Brain microvascular endothelial cell (primary cell): ENCODE measurements at regions not wholly inside any gene's neighbourhood (a gene's known extent, or its start where the extent isn't known, plus 50 kb on each side); places are given as distances from the start of the nearest gene placed in this dataset.
"Not testable (repeated sequence)": the region's sequence is repeated elsewhere in the genome, so short reads cannot be mapped to it uniquely, and the experiment has no call there.

Experiments
- DNase-seq: peaks from one replicate; pipeline ENCODE4 v3.0.0-alpha.2; 2020
- H3K27ac ChIP-seq: fragments of 250-450 bp; sonication (Bioruptor Pico); 2 replicates; pipeline ENCODE4 v1.5.1; 2020; ENCODE audit warnings: mild to moderate bottlenecking, moderate library complexity
- H3K27me3 ChIP-seq: fragments of 250-450 bp; sonication (Bioruptor Pico); replicated peaks from 2 replicates; pipeline ENCODE4 v1.5.1; 2020; ENCODE audit warnings: mild to moderate bottlenecking
- H3K36me3 ChIP-seq: fragments of 250-450 bp; sonication (Bioruptor Pico); replicated peaks from 2 replicates; pipeline ENCODE4 v1.5.1; 2020; ENCODE audit warnings: mild to moderate bottlenecking
- H3K4me3 ChIP-seq: 2 replicates; pipeline ENCODE4 v1.5.1; 2011; ENCODE audit warnings: low read depth, mild to moderate bottlenecking, control low read depth, low read length, moderate library complexity
- in situ Hi-C: cut with HindIII; loops from 2 replicates; pipeline ENCODE4 v1.10.0; 2017; ENCODE audit warnings: low sequenced_read_pairs, low pct_ligation_motif_present
- TF ChIP-seq, protein P1 (sequence below): IDR thresholded peaks from 2 replicates; pipeline ENCODE4 v1.5.1; 2011; ENCODE audit warnings: low read depth, mild to moderate bottlenecking, moderate library complexity, low read length, control low read depth, inconsistent platforms; ENCODE audit errors: missing control alignments

DNA sequence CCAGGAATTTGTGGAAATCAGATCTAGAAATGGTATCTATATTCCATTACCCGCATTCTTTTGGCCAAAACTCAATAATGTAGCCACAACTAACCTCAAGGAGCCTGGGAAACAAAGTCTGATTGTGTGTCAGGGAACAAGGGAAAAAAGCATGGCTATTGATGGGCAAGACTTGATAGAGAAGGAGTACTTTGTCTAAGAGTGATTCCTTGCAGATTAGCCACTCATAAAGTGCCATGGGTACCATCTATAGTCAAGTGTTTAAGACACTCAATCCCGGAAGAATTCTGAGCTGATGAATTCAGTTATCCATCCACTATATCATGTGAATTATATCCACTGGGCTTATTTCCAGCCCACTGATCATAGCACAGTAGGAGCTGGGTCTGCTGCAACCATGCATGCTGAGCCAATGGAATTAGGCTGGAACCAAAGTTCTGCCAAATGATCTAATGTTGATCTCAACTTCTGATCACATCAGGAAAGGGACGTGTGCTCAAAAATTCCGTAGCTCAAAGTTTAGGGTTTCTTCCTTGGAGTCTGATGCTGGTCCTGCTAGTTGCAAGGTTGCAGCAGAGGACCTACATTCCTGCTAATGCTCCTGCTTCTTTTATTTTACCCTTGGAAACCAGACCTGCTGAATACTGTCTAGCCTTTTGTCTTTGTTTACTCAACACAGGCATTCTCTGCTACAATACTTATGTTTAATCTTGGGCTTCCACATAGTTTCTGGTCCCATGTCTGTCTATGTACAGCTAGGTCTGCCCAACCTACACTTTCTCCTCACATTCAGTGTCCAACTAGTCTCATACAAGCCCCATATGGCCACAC is 629.7 kb downstream of the IRS1 start:
- in situ Hi-C loops: no loop called here
- TF ChIP-seq, protein P1, sequence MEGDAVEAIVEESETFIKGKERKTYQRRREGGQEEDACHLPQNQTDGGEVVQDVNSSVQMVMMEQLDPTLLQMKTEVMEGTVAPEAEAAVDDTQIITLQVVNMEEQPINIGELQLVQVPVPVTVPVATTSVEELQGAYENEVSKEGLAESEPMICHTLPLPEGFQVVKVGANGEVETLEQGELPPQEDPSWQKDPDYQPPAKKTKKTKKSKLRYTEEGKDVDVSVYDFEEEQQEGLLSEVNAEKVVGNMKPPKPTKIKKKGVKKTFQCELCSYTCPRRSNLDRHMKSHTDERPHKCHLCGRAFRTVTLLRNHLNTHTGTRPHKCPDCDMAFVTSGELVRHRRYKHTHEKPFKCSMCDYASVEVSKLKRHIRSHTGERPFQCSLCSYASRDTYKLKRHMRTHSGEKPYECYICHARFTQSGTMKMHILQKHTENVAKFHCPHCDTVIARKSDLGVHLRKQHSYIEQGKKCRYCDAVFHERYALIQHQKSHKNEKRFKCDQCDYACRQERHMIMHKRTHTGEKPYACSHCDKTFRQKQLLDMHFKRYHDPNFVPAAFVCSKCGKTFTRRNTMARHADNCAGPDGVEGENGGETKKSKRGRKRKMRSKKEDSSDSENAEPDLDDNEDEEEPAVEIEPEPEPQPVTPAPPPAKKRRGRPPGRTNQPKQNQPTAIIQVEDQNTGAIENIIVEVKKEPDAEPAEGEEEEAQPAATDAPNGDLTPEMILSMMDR: no peak
- Histone ChIP-seq H3K36me3 (no peaks in the 10 kb centered on the region), H3K27ac (no peak overlapping the region), H3K27me3 (no peaks in the 10 kb centered on the region), H3K4me3 (no peak overlapping the region)
- no peak for DNase-seq

DNA sequence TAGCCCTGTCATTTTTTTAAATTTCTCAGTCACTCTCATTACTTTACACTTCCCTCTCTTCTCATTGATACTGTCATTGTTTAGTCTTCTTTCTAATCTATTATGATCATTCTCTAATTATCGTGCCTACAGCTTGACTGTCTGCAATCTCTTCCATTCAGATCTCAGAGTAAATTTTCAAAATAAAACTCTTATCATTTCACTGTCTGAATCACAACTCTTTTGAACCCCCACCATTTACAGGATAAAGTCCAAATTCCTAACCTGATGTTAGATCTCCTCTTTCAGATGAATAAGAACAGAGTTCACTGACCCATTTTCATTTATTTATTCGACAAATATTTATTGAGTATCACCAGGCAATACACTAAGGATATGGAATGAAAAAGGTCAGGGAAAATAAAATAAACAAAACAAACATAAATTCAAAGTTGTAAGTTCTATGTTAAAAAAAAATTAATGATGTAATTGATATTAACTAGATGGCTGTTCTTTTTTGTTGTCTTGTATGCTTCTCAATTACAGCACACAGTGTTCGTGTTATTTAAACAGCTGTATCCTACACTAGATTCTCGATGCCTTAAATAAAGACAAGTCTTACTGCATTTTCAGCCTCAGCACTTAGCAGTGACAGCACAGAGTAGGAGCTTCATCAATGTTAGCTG is 631.0 kb downstream of the IRS1 start:
- Histone ChIP-seq H3K4me3 (no peak overlapping the region), H3K36me3 (no peaks in the 10 kb centered on the region), H3K27ac (no peak overlapping the region), H3K27me3 (no peaks in the 10 kb centered on the region)
- no peak for DNase-seq
- in situ Hi-C loops: no loop called here
- TF ChIP-seq, protein P1: no peak

DNA sequence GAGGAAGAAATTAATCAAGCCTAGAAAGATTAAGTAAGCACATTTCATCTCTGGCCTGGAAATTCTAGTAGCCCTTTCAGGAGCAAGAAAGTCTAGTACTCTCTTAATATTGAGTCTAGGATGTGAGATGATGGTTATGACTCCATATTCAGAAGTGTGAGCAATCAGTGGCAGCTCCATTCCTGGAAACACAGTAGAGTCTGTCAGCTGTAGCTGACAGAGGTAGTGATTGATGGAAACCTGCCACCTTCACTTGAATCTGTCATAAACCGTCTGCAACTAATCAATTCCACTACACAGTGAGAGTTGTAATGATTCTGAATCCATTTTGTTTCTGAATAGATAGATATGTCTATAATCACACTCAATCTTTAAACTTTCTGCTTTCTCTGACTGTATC is 635.1 kb downstream of the IRS1 start:
- Histone ChIP-seq H3K4me3 (no peak overlapping the region), H3K27me3 (no peaks in the 10 kb centered on the region), H3K27ac (no peak overlapping the region), H3K36me3 (no peaks in the 10 kb centered on the region)
- DNase-seq: no peak
- TF ChIP-seq, protein P1: no peak
- in situ Hi-C loops: no loop called here

DNA sequence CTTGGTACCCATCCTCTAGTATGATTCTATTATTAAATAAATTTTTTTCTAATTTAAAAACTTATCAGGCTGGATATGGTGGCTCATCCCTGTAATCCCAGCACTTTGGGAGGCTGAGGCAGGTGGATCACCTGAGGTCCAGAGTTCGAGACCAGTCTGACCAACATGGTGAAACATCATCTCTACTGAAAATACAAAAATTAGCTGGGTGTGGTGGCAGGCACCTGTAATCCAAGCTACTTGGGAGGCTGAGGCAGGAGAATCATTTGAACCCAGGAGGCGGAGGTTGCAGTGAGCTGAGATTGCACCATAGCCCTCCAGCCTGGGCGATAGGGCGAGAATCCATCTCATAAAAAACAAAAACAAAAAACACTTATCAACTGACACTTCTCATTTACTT is 639.0 kb downstream of the IRS1 start:
- not testable (repeated sequence) for H3K27ac ChIP-seq

DNA sequence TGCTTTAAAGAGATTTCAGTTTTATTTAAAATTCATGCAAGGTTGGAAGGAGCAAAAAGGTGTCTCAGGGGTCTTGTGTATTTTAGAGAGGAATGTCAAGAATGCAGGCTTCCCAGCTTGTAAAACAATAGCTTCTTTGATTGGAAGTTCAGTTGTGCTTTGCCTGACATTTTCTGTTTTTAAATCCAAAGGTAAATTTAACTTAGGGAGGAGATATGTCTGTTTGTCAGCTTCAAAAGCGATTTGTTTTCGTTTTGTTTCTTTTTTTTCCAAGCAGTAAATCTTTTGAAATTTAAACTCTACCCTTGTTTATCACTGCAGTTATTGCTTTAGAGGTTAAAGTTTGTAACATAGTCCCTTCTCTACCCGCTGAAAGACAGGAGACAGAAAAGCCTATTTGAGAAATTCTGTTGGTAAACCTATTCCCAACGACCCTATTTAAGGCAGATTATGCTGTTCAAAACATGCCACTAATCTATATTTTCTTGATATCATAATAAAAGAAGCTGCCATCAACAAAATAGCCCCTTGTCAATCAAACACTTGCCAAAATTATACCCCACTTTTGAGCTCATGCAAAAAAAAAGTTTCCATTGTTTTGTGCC is 639.6 kb downstream of the IRS1 start:
- Histone ChIP-seq H3K4me3 (no peak overlapping the region), H3K27ac (no peak overlapping the region), H3K36me3 (no peaks in the 10 kb centered on the region), H3K27me3 (no peaks in the 10 kb centered on the region)
- in situ Hi-C loops: no loop called here
- DNase-seq: no peak
- TF ChIP-seq, protein P1: no peak

More for the DNA sequence above, 639.0 kb downstream of the IRS1 start:
- H3K4me3 ChIP-seq, H3K36me3 ChIP-seq, in situ Hi-C loops, DNase-seq, H3K27me3 ChIP-seq: not testable (repeated sequence)

DNA sequence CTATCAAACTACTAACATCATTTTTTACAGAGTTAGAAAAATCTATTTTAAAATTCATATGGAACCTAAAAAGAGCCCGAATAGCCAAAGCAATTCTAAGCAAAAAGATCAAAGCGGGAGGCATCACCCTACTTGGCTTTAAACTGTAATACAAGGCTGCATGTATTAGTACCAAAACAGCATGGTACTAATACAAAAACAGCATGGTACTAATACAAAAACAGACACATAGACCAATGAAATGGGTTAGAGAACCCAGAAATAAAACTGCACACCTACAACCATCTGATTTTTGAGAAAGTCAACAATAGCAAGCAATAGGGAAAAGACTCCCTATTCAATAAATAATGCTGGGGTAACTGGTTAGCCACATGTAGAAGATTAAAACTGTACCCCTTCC is 640.7 kb downstream of the IRS1 start:
- in situ Hi-C loops: no loop called here
- Histone ChIP-seq H3K36me3 (no peaks in the 10 kb centered on the region), H3K27me3 (no peaks in the 10 kb centered on the region), H3K27ac (no peak overlapping the region), H3K4me3 (no peak overlapping the region)
- no peak for DNase-seq
- TF ChIP-seq, protein P1: no peak
